GM21526 (cell line): ENCODE measurements at regions not wholly inside any gene's neighbourhood (a gene's known extent, or its start where the extent isn't known, plus 50 kb on each side); places are given as distances from the start of the nearest gene placed in this dataset.
"Not testable (repeated sequence)": the region's sequence is repeated elsewhere in the genome, so short reads cannot be mapped to it uniquely, and the experiment has no call there.

Source experiments
- ATAC-seq: cut with Tn5 transposase; IDR thresholded peaks from one replicate; pipeline ENCODE4 v1.9.1; 2021; ENCODE audit warnings: moderate library complexity; ENCODE audit not compliant: unreplicated experiment, low FRiP score

- no peak for ATAC-seq
Observed at GRCh38 chr2:198545411-198545810, 741.0 kb downstream of the PLCL1 start.

DNA sequence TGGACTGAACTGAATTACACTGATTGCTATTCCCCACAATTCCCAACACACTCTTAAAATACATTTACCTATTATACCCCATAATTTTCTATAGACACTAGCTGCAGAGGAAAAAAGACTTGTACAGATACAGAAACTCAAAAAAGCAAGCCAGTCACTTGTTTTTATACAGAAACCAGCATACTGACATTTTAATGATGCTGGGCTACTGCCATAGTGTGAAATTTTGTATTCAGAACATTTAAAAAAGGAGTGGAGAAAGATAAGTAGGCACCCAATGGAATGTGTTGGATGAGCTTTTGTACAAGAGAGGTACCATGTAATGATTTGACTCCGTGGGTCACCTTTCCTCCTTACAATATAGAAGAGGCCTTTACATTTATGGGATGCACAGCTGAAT is 740.1 kb downstream of the PLCL1 start:
- no peak for ATAC-seq

DNA sequence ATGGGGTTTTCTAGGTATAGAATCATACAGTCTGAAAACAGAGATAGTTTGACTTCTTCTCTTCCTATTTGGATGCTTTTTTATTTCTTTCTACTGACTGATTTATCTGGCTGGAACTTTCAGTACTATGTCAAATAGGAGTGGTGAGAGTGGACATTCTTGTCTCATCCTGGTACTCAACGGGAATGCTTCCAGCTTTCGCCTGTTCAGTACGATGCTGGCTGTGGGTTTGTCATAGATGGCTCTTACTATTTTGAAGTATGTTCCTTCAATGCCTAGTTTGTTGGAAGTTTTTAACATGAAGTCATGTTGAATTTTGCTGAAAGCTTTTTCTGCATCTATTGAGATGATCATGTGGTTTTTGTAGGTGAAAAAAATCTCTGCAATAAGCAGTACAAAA is 730.4 kb downstream of the PLCL1 start:
- ATAC-seq, result no peak

- no peak for ATAC-seq
Observed at GRCh38 chr2:198525211-198525969, 721.0 kb downstream of the PLCL1 start.

DNA sequence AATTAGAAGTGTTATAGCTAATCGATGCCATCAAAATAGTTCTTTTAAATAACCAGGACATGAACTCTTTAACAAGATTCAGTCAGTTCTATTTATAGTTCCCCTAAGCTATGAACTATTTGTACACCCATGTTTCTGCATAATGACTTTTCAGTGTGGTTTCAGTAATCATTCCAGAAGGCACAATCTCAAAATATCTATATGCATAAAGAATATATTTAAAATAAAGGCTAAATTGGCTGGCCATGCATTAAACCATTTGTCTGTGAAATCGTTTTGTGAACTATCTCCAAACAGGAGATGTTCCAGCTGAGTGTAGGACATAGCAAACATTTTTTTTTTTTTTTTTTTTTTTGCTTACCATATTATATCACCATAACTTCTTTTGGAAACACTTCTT is 719.3 kb downstream of the PLCL1 start:
- ATAC-seq, result no peak

GRCh38 chr2:198518935-198519334 is 714.5 kb downstream of the PLCL1 start:
- peak; percentile 80 for ATAC-seq

DNA sequence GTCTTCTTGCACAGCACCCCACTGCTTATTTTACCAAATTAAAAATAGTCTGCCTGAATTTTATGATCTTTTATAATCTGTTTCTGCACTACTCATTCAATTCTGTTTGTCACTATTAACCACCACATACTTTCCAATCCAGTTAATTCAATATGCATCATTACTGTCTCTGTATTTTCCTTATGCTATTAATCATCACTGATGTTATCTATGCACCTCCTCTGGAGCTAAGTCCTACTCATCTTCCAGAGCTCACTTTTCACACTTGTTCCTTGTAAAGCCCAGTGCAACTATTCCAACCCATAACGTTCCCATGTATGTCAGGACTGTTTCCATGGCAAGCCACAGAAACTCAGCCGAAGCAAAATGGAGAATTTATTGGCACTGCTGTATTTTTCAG is 713.6 kb downstream of the PLCL1 start:
- ATAC-seq, result no peak

DNA sequence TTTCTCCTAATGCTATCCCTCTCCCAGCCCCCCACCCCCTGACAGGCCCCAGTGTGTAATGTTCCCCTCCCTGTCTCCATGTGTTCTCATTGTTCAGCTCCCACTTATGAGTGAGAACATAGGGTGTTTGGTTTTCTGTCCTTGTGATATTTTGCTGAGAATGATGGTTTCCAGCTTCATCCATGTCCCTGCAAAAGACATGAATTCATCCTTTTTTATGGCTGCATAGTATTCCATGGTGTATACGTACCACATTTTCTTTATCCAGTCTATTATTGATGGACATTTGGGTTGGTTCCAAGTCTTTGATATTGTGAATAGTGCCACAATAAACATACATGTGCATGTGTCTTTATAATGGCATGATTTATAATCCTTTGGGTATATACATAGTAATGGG is 704.2 kb downstream of the PLCL1 start:
- not testable (repeated sequence) for ATAC-seq

DNA sequence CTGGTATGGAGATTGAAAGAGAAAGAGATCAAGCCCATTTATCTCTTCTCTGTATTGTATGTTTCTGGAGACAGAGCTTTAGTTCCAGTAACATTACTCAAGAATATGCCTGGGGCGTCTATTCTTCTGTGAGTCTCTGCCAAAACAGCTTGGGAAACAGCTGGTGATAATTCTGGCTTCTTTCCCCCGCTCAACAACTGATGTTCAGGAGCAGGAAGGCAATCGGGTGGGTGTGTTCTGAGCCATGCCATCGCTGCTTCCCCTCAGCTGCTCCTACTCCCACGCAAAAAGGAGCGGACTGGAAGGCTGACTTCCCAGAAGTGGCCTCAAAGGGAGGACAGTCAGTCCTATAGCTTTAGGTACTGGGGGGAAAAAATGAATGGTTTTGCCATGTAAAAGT is 695.1 kb downstream of the PLCL1 start:
- ATAC-seq, result no peak

- ATAC-seq, result no peak
Observed at GRCh38 chr2:198498516-198498915, 694.1 kb downstream of the PLCL1 start.

- ATAC-seq, result no peak
Observed at GRCh38 chr2:198498048-198498447, 693.7 kb downstream of the PLCL1 start.

DNA sequence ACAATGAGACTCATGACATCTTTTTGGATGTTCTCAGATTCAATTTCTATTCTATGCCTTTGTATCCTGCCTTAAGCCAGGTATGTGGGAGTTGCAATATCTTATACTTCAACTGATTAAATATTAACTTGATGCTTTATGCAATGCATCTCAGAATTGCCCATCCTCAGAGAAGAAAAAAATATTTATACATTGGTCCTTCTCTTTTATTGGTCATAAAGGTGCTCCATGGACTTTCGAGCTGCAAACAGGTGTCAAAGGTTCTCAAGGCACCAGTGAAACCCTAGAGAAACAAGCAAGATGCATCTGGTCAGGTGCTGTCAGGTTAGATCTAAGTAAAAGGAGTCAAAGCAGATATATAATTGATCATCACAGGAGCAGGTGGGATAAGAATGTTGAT is 690.5 kb downstream of the PLCL1 start:
- ATAC-seq, result no peak

DNA sequence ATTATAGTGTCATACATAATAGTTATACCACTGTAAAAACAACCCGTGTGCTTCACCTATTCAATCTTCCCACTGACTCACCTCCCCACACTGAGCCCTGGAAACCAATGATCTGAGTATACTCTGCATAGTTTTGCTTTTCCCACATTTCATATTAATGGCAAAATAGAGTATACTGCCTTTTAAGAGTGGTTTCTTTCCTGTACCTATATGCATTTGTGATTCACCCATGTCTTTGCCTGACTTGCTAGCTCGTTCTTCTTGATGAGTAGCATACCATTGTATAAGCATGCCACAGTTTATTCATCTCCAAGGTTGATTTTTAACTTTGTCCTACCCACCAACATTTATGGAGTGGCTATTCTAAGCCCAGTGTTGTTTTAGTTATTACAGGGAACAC is 686.4 kb downstream of the PLCL1 start:
- ATAC-seq, result no peak

GRCh38 chr2:198488964-198489363 is 684.6 kb downstream of the PLCL1 start:
- no peak for ATAC-seq

GRCh38 chr2:198483051-198483450 is 678.7 kb downstream of the PLCL1 start:
- no peak for ATAC-seq

DNA sequence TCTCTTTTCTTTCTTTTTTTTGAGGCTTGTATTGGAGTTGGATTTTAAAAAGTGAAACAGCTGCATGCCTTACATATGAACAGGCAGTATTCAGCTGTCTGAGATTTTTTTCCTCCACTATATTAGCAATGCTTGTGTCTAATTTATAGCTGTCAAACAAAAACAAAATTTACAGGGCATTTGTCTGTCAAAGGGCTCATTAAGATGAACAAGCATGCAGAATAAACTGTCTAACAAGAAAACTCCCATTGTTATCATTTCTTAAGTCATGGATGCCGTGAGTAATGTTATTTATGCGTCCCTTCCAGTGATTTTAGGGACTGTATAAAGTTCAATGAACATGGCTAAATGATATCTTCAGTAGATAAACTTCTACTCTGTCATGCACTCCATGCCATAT is 674.7 kb downstream of the PLCL1 start:
- no peak for ATAC-seq

- no peak for ATAC-seq
Observed at GRCh38 chr2:198478361-198478760, 674.0 kb downstream of the PLCL1 start.

DNA sequence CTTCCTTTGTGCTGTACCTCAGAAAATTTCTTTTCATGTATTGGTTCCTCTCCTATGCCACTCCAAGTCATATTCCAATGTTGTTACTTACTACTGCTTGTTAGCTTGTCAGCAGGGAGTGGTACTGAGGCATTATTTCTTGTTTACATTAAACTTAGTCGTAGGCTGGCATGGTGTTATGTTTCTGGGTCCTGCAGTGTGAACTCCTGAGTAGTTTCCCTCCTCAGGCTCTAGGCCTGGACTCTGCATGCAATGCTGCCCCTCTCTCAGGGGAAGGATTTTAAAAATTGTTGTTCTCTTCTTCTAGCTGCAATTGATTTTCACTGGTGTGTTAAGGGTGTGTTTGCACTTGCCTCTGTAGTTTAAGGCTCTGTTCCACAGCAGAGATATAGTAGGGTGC is 671.6 kb downstream of the PLCL1 start:
- ATAC-seq, result no peak

GRCh38 chr2:198471291-198471690 is 666.9 kb downstream of the PLCL1 start:
- ATAC-seq, result no peak

DNA sequence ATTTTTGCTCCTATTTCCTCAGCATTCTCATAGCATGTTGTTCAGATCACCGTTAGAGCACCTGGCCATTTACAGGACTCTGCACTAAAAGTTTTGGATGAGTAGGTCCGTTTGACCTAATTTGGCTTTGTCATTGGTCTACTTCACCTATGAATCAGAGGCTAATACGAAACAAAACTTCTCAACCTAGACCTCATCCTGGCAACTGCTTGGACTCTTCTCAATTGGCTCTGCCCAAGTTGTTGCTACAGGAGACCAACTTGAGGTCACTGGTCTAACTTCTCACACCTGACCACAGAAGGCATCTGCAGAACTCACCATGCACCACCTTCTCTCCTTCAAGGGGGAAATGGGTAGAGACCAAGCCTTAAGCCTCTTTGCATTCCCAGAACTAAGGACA is 663.7 kb downstream of the PLCL1 start:
- ATAC-seq, result no peak

DNA sequence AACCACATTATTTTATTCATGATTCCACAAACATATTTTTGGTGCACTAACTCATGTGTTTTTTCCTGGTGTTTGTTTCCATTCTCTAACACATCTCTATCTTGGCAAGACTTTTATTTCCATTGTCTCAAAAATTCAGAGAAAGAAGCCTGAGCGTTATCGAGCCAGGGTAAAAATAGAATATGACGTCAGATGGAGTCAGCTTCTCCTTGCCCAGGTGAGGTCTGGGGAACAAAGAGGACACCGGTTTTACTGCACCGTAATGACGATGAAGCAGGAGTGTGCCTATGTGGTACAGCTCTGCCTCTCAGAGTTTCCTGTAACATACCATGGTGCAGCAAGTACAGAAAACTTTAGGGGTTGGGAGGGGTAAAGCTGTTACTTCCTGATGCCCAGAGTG is 661.6 kb downstream of the PLCL1 start:
- no peak for ATAC-seq

- no peak for ATAC-seq
Observed at GRCh38 chr2:198456418-198456817, 652.0 kb downstream of the PLCL1 start.

GRCh38 chr2:198453866-198454265 is 649.5 kb downstream of the PLCL1 start:
- no peak for ATAC-seq
